ENCODE measurements at regions not wholly inside any gene's neighbourhood (a gene's known extent, or its start where the extent isn't known, plus 50 kb on each side); places are given as distances from the start of the nearest gene placed in this dataset.

GRCh38 chr18:73927496-73927895 is 220.1 kb downstream of the FBXO15 start:
- Histone ChIP-seq H3K4me3 (replicated peaks in 1 of 3) (no peak overlapping the region), H3K27ac (no peak overlapping the region), H3K4me1 (no peaks in the 10 kb centered on the region), H3K36me3 (no peaks in the 10 kb centered on the region), H3K27me3 (no peaks in the 10 kb centered on the region), H3K9me3 (no peaks in the 10 kb centered on the region)
- no peak for TF ChIP-seq POLR2A (IDR thresholded peaks at IDR 0.05)
- no peak for TF ChIP-seq CTCF (IDR thresholded peaks at IDR 0.05)
- intact Hi-C loops (cut with DNase I): no loop called here
- WGBS, 2 donors: 77 to 93% methylated on average over 2 of the region's 2 CpGs
- no peak for DNase-seq

DNA sequence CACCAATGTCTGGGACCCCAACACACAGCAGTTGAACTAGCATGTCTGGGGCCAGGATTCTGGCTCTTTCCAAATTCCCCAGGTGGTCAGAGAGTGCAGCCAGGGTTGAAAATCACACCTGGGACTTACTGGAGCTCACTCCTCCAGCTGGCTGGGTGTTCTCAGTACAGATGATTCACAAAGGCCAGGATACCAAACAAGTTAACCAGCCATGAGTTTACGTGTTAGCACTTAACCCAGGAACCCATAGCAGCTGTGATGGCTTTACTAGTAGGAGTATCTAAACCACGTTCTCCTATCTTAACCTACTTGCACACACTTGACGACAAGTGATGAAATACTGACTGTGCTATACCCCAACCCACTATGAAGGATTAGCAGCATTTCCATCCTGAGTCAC is 222.8 kb downstream of the FBXO15 start:
- Histone ChIP-seq H3K27me3 (no peaks in the 10 kb centered on the region), H3K36me3 (no peaks in the 10 kb centered on the region), H3K4me1 (no peaks in the 10 kb centered on the region), H3K4me3 (replicated peaks in 1 of 3) (no peak overlapping the region), H3K9me3 (no peaks in the 10 kb centered on the region), H3K27ac (no peak overlapping the region)
- no peak for DNase-seq
- WGBS, 2 donors: 67 to 83% methylated on average over 3 of the region's 3 CpGs
- intact Hi-C loops (cut with DNase I): no loop called here
- TF ChIP-seq POLR2A (IDR thresholded peaks at IDR 0.05) (no peak), CTCF (IDR thresholded peaks at IDR 0.05) (no peak)

GRCh38 chr18:73924307-73924706 is 223.3 kb downstream of the FBXO15 start:
- WGBS, 2 donors: 78 to 92% methylated on average over 4 of the region's 4 CpGs
- no peak for DNase-seq
- H3K27ac ChIP-seq: no peak overlapping the region
- H3K9me3 ChIP-seq: no peaks in the 10 kb centered on the region
- H3K4me1 ChIP-seq: no peaks in the 10 kb centered on the region
- intact Hi-C loops (cut with DNase I): no loop called here
- no peak overlapping the region for H3K4me3 ChIP-seq (replicated peaks in 1 of 3)
- H3K27me3 ChIP-seq: no peaks in the 10 kb centered on the region
- TF ChIP-seq POLR2A (IDR thresholded peaks at IDR 0.05): no peak
- no peak for TF ChIP-seq CTCF (IDR thresholded peaks at IDR 0.05)
- H3K36me3 ChIP-seq: no peaks in the 10 kb centered on the region

- Histone ChIP-seq H3K4me1 (no peaks in the 10 kb centered on the region), H3K4me3 (replicated peaks in 1 of 3) (no peak overlapping the region), H3K36me3 (no peaks in the 10 kb centered on the region), H3K9me3 (no peaks in the 10 kb centered on the region), H3K27ac (no peak overlapping the region), H3K27me3 (no peaks in the 10 kb centered on the region)
- 84 to 87% methylated on average over 3 of the region's 3 CpGs for WGBS, 2 donors
- TF ChIP-seq CTCF (IDR thresholded peaks at IDR 0.05) (no peak), POLR2A (IDR thresholded peaks at IDR 0.05) (no peak)
- DNase-seq: no peak
- intact Hi-C loops (cut with DNase I): no loop called here
Observed at GRCh38 chr18:73923866-73924265, 223.8 kb downstream of the FBXO15 start.

GRCh38 chr18:73920033-73920432 is 227.6 kb downstream of the FBXO15 start:
- TF ChIP-seq POLR2A (IDR thresholded peaks at IDR 0.05) (no peak), CTCF (IDR thresholded peaks at IDR 0.05) (no peak)
- Histone ChIP-seq H3K27me3 (no peaks in the 10 kb centered on the region), H3K9me3 (no peaks in the 10 kb centered on the region), H3K4me1 (no peaks in the 10 kb centered on the region), H3K36me3 (no peaks in the 10 kb centered on the region), H3K27ac (no peak overlapping the region), H3K4me3 (replicated peaks in 1 of 3) (no peak overlapping the region)
- 79 to 89% methylated on average over 2 of the region's 2 CpGs for WGBS, 2 donors
- DNase-seq: no peak
- intact Hi-C loops (cut with DNase I): no loop called here

All from thyroid gland (tissue), 4 donors.